Choroid plexus epithelial cell (primary cell): ENCODE measurements at regions not wholly inside any gene's neighbourhood (a gene's known extent, or its start where the extent isn't known, plus 50 kb on each side); places are given as distances from the start of the nearest gene placed in this dataset.

Source experiments
- DNase-seq: peaks from one replicate; pipeline ENCODE4 v3.0.0-alpha.2; 2010; ENCODE audit warnings: low read depth
- H3K4me3 ChIP-seq: 2 replicates; pipeline ENCODE4 v1.5.1; 2011; ENCODE audit warnings: low read depth, mild to moderate bottlenecking, control low read depth, low read length, moderate library complexity
- CTCF ChIP-seq: conservative IDR thresholded peaks from 2 replicates; pipeline ENCODE4 v1.5.1; 2011; ENCODE audit warnings: low read depth, mild to moderate bottlenecking, control low read depth, inconsistent platforms, low read length, moderate library complexity

GRCh38 chrX:10102046-10102704 lies 54.6 kb upstream of the CLCN4 start:
- no peak overlapping the region for H3K4me3 ChIP-seq
- no peak for DNase-seq
- TF ChIP-seq CTCF: no peak

GRCh38 chrX:10103023-10103422 lies 53.8 kb upstream of the CLCN4 start:
- DNase-seq: peak; percentile 67
- no peak for TF ChIP-seq CTCF

GRCh38 chrX:10104958-10105658 lies 51.7 kb upstream of the CLCN4 start:
- no peak for TF ChIP-seq CTCF
- no peak for DNase-seq
- no peak overlapping the region for H3K4me3 ChIP-seq

More at GRCh38 chrX:10103023-10103422, 53.8 kb upstream of the CLCN4 start:
- H3K4me3 ChIP-seq: no peak overlapping the region

- no peak overlapping the region for H3K4me3 ChIP-seq
- TF ChIP-seq CTCF: no peak
- peak; percentile 26 for DNase-seq
These were observed 50.0 kb upstream of the CLCN4 start for GRCh38 chrX:10106806-10107205.
